ENCODE measurements at regions not wholly inside any gene's neighbourhood (a gene's known extent, or its start where the extent isn't known, plus 50 kb on each side); places are given as distances from the start of the nearest gene placed in this dataset.

DNA sequence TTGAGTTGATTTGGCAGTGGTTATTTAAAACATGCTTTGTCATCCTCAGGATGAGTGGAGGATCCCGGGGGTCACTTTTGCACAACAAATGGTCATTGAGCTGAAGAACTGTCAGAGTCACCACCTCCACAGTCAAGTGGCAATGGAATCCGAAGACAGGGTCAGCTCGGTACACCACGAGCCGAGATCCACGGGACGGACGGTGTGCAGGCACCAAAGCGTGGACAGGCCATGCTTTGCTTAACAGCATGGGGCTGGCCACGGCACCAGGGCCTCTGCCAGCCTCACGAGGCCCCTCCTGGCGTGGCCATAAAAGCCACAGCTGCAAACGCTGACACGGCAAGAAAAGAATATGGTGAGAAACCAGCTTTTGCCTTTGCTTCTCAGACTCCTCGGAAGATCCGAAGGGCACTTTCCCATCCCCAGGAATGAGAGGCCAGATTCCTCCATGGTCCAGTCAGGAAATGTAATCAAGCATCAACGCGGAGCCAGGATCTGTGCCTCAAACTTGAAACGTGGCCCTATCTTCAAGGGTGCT is 152.2 kb upstream of the DIO3 start:
- Histone ChIP-seq H3K27ac (ENCODE audit: low read length) (no peak overlapping the region), H3K27me3 (ENCODE audit: control insufficient read depth in 1 of 2, insufficient read depth in 2 of 2, low read length in 2 of 2) (peaks cover 0 to 4% of the 10 kb centered on the region in 2 donors), H3K9me3 (ENCODE audit: control insufficient read depth in 2 of 2, low read length in 2 of 2) (no peaks in the 10 kb centered on the region), H3K4me1 (ENCODE audit: control insufficient read depth, insufficient read depth, low read length) (no peaks in the 10 kb centered on the region), H3K36me3 (ENCODE audit: control insufficient read depth in 2 of 2, insufficient read depth in 2 of 2, low read length in 2 of 2) (no peaks in the 10 kb centered on the region), H3K4me3 (ENCODE audit: low read length in 2 of 2) (no peak overlapping the region), H3K9ac (ENCODE audit: low read length in 2 of 2) (no peak overlapping the region)

DNA sequence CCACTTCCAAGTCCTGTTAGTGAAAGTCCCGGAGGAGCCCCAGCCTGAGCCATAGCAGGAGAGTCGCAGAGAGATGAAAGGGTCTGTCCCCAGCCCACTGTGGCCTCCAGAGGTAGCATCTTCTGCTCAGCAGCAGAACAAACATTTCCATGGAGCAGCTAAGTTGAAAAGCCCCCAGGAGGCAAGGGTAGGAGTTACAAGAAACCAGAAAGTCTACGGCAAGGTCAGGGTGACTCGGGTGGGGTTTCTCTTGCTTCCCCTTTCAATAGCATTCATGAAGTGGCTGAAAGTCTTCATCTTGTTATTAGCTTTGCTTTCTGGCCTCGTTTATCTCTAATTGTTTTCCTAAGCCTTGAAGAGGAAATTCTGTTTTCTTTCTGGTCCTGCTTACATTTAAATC is 151.2 kb upstream of the DIO3 start:
- Histone ChIP-seq H3K27me3 (ENCODE audit: control insufficient read depth in 1 of 2, insufficient read depth in 2 of 2, low read length in 2 of 2) (peaks cover 0 to 10% of the 10 kb centered on the region in 2 donors), H3K9ac (ENCODE audit: low read length in 2 of 2) (no peak overlapping the region), H3K4me1 (ENCODE audit: control insufficient read depth, insufficient read depth, low read length) (no peaks in the 10 kb centered on the region), H3K27ac (ENCODE audit: low read length) (no peak overlapping the region), H3K9me3 (ENCODE audit: control insufficient read depth in 2 of 2, low read length in 2 of 2) (no peaks in the 10 kb centered on the region), H3K36me3 (ENCODE audit: control insufficient read depth in 2 of 2, insufficient read depth in 2 of 2, low read length in 2 of 2) (no peaks in the 10 kb centered on the region), H3K4me3 (ENCODE audit: low read length in 2 of 2) (no peak overlapping the region)

DNA sequence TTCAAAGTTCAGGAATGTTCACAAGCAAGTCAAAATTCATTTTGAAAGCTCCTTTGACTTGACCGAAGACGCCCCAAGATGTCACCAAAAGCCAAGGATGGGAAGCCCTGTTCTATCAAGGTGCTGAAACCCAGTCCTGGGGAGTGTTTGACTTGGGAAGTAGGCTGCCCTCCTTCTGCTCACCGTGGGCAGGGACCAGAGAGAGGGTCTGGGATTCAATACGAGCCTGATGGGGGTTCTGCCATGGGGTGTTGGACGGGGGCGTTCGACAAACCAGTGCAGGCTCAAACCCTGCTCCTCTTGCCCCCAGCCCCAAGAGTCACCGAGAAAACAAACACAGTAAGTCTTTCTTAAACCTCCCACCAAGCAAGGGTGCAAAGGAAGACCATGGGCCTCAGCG is 150.1 kb upstream of the DIO3 start:
- H3K9ac ChIP-seq (ENCODE audit: low read length in 2 of 2), result no peak overlapping the region
- no peaks in the 10 kb centered on the region for H3K36me3 ChIP-seq (ENCODE audit: control insufficient read depth in 2 of 2, insufficient read depth in 2 of 2, low read length in 2 of 2)
- H3K9me3 ChIP-seq (ENCODE audit: control insufficient read depth in 2 of 2, low read length in 2 of 2), result no peaks in the 10 kb centered on the region
- H3K27me3 ChIP-seq (ENCODE audit: control insufficient read depth in 1 of 2, insufficient read depth in 2 of 2, low read length in 2 of 2), result peaks cover 0 to 10% of the 10 kb centered on the region in 2 donors
- no peak overlapping the region for H3K4me3 ChIP-seq (ENCODE audit: low read length in 2 of 2)
- H3K27ac ChIP-seq (ENCODE audit: low read length), result no peak overlapping the region
- H3K4me1 ChIP-seq (ENCODE audit: control insufficient read depth, insufficient read depth, low read length), result no peaks in the 10 kb centered on the region

DNA sequence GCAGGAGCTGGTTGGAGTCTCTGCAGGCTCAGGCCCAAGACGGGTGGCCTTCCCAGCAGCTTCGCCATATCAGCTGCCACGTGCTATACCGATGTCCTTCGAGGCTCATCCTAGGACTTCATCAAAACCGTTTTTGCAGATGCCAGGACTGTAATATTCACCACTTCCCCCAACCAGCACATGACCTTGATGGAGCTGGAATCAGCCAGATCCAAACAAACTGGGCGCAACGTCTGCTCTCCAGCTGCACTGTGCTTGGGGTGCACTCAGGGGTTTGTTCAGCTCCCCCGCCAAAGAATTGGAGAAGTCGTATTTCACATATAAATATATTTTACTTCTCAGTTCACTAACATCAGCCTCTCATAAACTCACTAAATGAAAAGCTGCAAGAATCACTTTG is 149.5 kb upstream of the DIO3 start:
- peaks cover 0 to 10% of the 10 kb centered on the region in 2 donors for H3K27me3 ChIP-seq (ENCODE audit: control insufficient read depth in 1 of 2, insufficient read depth in 2 of 2, low read length in 2 of 2)
- no peaks in the 10 kb centered on the region for H3K36me3 ChIP-seq (ENCODE audit: control insufficient read depth in 2 of 2, insufficient read depth in 2 of 2, low read length in 2 of 2)

DNA sequence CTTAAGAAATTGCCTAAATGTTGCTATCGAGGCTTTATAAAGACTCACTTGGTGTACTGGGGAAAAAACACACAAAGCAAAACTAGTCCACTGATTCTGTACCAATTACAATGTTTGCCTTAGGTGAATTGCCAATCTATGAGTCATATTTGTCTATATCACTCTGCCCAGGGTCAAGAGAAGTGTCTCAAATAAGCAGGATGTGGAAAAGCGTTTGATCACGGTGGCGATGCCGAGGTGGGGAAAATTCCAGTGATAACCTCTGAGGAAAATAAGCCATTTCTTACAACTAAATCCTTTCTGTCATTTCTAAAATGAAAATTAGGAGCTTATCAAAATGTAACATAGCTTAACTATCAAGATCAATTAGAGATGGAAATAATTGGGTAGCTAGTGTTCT is 148.6 kb upstream of the DIO3 start:
- Histone ChIP-seq H3K27ac (ENCODE audit: low read length) (no peak overlapping the region), H3K4me3 (ENCODE audit: low read length in 2 of 2) (no peak overlapping the region), H3K9me3 (ENCODE audit: control insufficient read depth in 2 of 2, low read length in 2 of 2) (no peaks in the 10 kb centered on the region), H3K4me1 (ENCODE audit: control insufficient read depth, insufficient read depth, low read length) (no peaks in the 10 kb centered on the region), H3K9ac (ENCODE audit: low read length in 2 of 2) (no peak overlapping the region), H3K36me3 (ENCODE audit: control insufficient read depth in 2 of 2, insufficient read depth in 2 of 2, low read length in 2 of 2) (no peaks in the 10 kb centered on the region), H3K27me3 (ENCODE audit: control insufficient read depth in 1 of 2, insufficient read depth in 2 of 2, low read length in 2 of 2) (peaks cover 0 to 6% of the 10 kb centered on the region in 2 donors)

More for the DNA sequence above, 149.5 kb upstream of the DIO3 start:
- H3K4me1 ChIP-seq (ENCODE audit: control insufficient read depth, insufficient read depth, low read length), result no peaks in the 10 kb centered on the region
- no peak overlapping the region for H3K4me3 ChIP-seq (ENCODE audit: low read length in 2 of 2)
- H3K9ac ChIP-seq (ENCODE audit: low read length in 2 of 2), result no peak overlapping the region
- no peaks in the 10 kb centered on the region for H3K9me3 ChIP-seq (ENCODE audit: control insufficient read depth in 2 of 2, low read length in 2 of 2)
- no peak overlapping the region for H3K27ac ChIP-seq (ENCODE audit: low read length)

DNA sequence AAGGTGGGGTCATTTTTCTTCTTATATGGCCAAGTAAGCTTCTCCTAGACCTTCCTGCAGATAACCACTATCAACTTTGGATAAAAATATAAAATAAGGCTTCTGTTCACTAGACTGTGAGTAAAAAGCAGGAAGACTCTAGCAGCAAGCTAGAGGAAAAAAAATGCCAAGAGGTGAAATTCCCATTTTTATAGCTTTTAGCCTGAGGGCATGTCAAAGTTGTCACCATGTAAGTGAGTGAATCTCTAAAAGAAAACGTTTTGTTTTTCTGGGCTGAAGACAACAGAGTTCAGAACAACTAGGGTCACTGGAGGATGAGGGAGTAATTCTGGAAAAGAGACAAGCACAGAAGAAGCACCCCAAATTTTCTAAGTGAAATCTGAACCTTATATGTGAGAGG is 143.9 kb upstream of the DIO3 start:
- no peak overlapping the region for H3K9ac ChIP-seq (ENCODE audit: low read length in 2 of 2)
- no peak overlapping the region for H3K27ac ChIP-seq (ENCODE audit: low read length)
- H3K9me3 ChIP-seq (ENCODE audit: control insufficient read depth in 2 of 2, low read length in 2 of 2), result no peaks in the 10 kb centered on the region
- peaks cover 0 to 6% of the 10 kb centered on the region in 2 donors for H3K27me3 ChIP-seq (ENCODE audit: control insufficient read depth in 1 of 2, insufficient read depth in 2 of 2, low read length in 2 of 2)
- H3K4me3 ChIP-seq (ENCODE audit: low read length in 2 of 2), result no peak overlapping the region
- H3K36me3 ChIP-seq (ENCODE audit: control insufficient read depth in 2 of 2, insufficient read depth in 2 of 2, low read length in 2 of 2), result no peaks in the 10 kb centered on the region
- H3K4me1 ChIP-seq (ENCODE audit: control insufficient read depth, insufficient read depth, low read length), result no peaks in the 10 kb centered on the region

DNA sequence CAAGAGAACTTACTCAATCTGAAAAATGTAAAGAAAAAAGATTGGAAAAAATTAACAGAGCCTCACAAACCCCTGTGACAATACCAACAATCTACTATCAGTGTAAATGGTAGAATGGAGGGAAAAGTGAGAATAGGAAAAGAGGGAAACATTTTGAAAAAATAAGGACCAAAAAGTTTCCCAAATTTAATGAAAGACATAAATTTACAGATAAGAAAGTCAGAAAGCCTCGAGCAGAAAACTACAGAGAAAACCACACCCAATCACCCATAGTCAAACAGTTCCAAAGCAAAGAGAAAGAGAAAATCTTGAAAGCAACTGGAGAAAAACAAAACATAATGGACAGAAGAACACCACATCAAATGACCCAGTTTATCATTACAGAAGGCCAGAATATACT is 142.7 kb upstream of the DIO3 start:
- no peaks in the 10 kb centered on the region for H3K9me3 ChIP-seq (ENCODE audit: control insufficient read depth in 2 of 2, low read length in 2 of 2)
- H3K27ac ChIP-seq (ENCODE audit: low read length), result no peak overlapping the region
- no peaks in the 10 kb centered on the region for H3K36me3 ChIP-seq (ENCODE audit: control insufficient read depth in 2 of 2, insufficient read depth in 2 of 2, low read length in 2 of 2)
- no peaks in the 10 kb centered on the region for H3K4me1 ChIP-seq (ENCODE audit: control insufficient read depth, insufficient read depth, low read length)
- H3K9ac ChIP-seq (ENCODE audit: low read length in 2 of 2), result no peak overlapping the region
- no peak overlapping the region for H3K4me3 ChIP-seq (ENCODE audit: low read length in 2 of 2)
- H3K27me3 ChIP-seq (ENCODE audit: control insufficient read depth in 1 of 2, insufficient read depth in 2 of 2, low read length in 2 of 2), result peaks cover 0 to 6% of the 10 kb centered on the region in 2 donors

DNA sequence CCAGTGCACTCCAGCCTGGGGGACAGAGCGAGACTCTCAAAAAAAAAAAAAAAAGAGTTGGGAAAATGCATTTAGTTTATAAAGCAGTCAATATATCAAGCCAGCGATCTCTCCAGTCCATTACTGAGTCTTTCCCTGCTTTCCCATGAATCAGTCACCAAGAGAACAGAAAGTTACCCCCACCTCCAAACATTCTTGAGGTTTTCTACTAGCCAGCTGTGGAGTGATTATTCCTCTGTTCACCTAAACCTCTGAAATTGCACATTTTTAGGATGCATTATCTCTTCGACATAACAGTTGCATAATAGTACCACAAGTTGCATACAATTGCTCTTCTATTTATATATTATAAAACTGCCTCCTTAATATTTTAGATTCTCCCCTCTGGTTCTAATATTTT is 134.8 kb upstream of the DIO3 start:
- H3K4me1 ChIP-seq (ENCODE audit: control insufficient read depth, insufficient read depth, low read length), result no peaks in the 10 kb centered on the region
- no peaks in the 10 kb centered on the region for H3K36me3 ChIP-seq (ENCODE audit: control insufficient read depth in 2 of 2, insufficient read depth in 2 of 2, low read length in 2 of 2)
- no peak overlapping the region for H3K4me3 ChIP-seq (ENCODE audit: low read length in 2 of 2)
- no peak overlapping the region for H3K9ac ChIP-seq (ENCODE audit: low read length in 2 of 2)
- peaks cover 8 to 11% of the 10 kb centered on the region in 2 donors for H3K9me3 ChIP-seq (ENCODE audit: control insufficient read depth in 2 of 2, low read length in 2 of 2)
- no peaks in the 10 kb centered on the region for H3K27me3 ChIP-seq (ENCODE audit: control insufficient read depth in 1 of 2, insufficient read depth in 2 of 2, low read length in 2 of 2)
- H3K27ac ChIP-seq (ENCODE audit: low read length), result no peak overlapping the region

DNA sequence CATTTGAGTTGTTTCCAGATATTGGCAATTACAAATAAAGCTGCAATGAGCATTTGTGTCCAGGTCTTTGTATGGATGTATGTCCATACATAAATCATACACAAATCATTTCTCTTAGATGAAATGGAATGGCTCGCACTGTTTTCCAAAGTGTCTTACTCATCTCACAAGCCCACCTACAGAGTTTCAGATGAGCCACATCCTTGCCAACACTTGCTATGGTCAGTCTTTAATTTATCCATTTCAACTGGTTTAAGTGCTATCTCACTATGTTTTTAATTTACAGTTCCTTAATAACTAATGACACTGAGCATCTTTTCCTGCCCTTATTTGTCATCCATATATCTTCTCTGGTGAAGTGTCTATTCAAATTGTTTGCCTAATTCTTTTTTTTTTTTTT is 132.9 kb upstream of the DIO3 start:
- Histone ChIP-seq H3K4me1 (ENCODE audit: control insufficient read depth, insufficient read depth, low read length) (no peaks in the 10 kb centered on the region), H3K9ac (ENCODE audit: low read length in 2 of 2) (no peak overlapping the region), H3K36me3 (ENCODE audit: control insufficient read depth in 2 of 2, insufficient read depth in 2 of 2, low read length in 2 of 2) (no peaks in the 10 kb centered on the region), H3K27ac (ENCODE audit: low read length) (no peak overlapping the region), H3K4me3 (ENCODE audit: low read length in 2 of 2) (no peak overlapping the region), H3K27me3 (ENCODE audit: control insufficient read depth in 1 of 2, insufficient read depth in 2 of 2, low read length in 2 of 2) (peaks cover 0 to 5% of the 10 kb centered on the region in 2 donors), H3K9me3 (ENCODE audit: control insufficient read depth in 2 of 2, low read length in 2 of 2) (peaks cover 8 to 11% of the 10 kb centered on the region in 2 donors)

DNA sequence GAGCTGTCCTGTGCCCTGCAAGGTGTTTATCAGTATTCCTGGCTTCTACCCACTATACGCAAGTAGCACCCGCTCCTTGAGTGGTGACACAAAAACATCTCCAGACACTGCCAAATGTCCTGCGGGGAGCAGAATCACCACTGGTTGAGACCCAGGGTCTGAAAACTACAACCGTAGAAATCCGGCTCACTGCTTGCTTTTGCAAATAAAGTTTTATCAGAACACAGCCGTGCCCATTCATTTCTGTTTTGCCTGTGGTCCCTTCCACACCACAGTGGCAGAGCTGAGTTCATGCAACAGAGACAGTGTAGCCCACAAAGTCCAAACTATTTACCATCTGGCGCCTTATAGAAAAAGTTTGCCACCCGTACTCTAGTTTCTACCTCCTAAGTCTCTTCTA is 125.7 kb upstream of the DIO3 start:
- Histone ChIP-seq H3K36me3 (ENCODE audit: control insufficient read depth in 2 of 2, insufficient read depth in 2 of 2, low read length in 2 of 2) (no peaks in the 10 kb centered on the region), H3K27ac (ENCODE audit: low read length) (no peak overlapping the region), H3K27me3 (ENCODE audit: control insufficient read depth in 1 of 2, insufficient read depth in 2 of 2, low read length in 2 of 2) (peaks cover 0 to 8% of the 10 kb centered on the region in 2 donors), H3K9me3 (ENCODE audit: control insufficient read depth in 2 of 2, low read length in 2 of 2) (no peaks in the 10 kb centered on the region), H3K4me3 (ENCODE audit: low read length in 2 of 2) (no peak overlapping the region), H3K4me1 (ENCODE audit: control insufficient read depth, insufficient read depth, low read length) (no peaks in the 10 kb centered on the region), H3K9ac (ENCODE audit: low read length in 2 of 2) (no peak overlapping the region)

DNA sequence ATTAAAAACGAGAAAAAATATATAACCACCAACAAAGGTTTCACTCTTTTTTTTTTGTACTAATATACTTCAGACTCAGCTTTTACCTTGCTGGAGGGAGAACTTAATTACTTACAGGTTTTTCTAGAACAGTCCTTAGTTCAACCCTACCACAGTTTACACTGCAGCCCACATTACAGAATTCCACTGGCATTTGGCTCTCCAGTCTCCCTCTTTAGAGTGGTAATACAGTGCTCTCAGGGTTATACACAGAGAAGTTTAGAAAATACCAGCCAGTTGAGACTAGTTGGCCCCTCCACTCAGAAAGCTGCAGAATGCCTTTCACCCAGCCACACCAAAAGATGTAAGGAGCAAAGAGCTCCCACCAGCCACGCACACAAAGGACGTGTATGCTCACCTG is 122.3 kb upstream of the DIO3 start:
- H3K27ac ChIP-seq (ENCODE audit: low read length), result no peak overlapping the region
- no peaks in the 10 kb centered on the region for H3K4me1 ChIP-seq (ENCODE audit: control insufficient read depth, insufficient read depth, low read length)
- no peaks in the 10 kb centered on the region for H3K36me3 ChIP-seq (ENCODE audit: control insufficient read depth in 2 of 2, insufficient read depth in 2 of 2, low read length in 2 of 2)
- no peak overlapping the region for H3K4me3 ChIP-seq (ENCODE audit: low read length in 2 of 2)
- H3K9me3 ChIP-seq (ENCODE audit: control insufficient read depth in 2 of 2, low read length in 2 of 2), result no peaks in the 10 kb centered on the region
- no peak overlapping the region for H3K9ac ChIP-seq (ENCODE audit: low read length in 2 of 2)
- peaks cover 0 to 3% of the 10 kb centered on the region in 2 donors for H3K27me3 ChIP-seq (ENCODE audit: control insufficient read depth in 1 of 2, insufficient read depth in 2 of 2, low read length in 2 of 2)

Data from stomach smooth muscle (tissue), 2 donors.